ENCODE measurements at regions not wholly inside any gene's neighbourhood (a gene's known extent, or its start where the extent isn't known, plus 50 kb on each side); places are given as distances from the start of the nearest gene placed in this dataset.

- Histone ChIP-seq H3K4me1 (no peaks in the 10 kb centered on the region), H3K79me2 (ENCODE audit: low read depth) (no peaks in the 10 kb centered on the region), H3F3A (ENCODE audit: low read depth) (no peaks in the 10 kb centered on the region), H3K4me3 (no peak overlapping the region), H3K4me2 (no peak overlapping the region), H3K36me3 (no peaks in the 10 kb centered on the region), H3K9ac (no peak overlapping the region), H3K27me3 (no peaks in the 10 kb centered on the region), H2AFZ (replicated peaks) (no peak overlapping the region), H3K9me3 (ENCODE audit: low read depth) (peaks cover 11% of the 10 kb centered on the region), H4K20me1 (ENCODE audit: low read depth) (no peaks in the 10 kb centered on the region), H3K27ac (no peak overlapping the region)
- Mint-ChIP-seq H3K27me3 (ENCODE audit: insufficient read depth, low read depth) (peaks cover 14% of the 10 kb centered on the region), H3K36me3 (no peaks in the 10 kb centered on the region), H3K4me1 (no peaks in the 10 kb centered on the region), H3K4me3 (no peak overlapping the region), H3K27ac (no peak overlapping the region), H3K9me3 (peaks cover 25% of the 10 kb centered on the region)
- TF ChIP-seq EZH2phosphoT487 (IDR thresholded peaks at IDR 0.05), result no peak
- TF ChIP-seq CTCF (IDR thresholded peaks at IDR 0.05), result no peak
- no peak for TF ChIP-seq EZH2 (IDR thresholded peaks at IDR 0.05)
- DNase-seq (ENCODE audit: low spot score), result no peak
These were observed 79.4 kb upstream of the PRR23E start for GRCh38 chr3:127113571-127113891.

GRCh38 chr3:127114337-127115070, 78.4 kb upstream of the PRR23E start:
- Histone ChIP-seq H3K27ac (no peak overlapping the region), H3K4me2 (no peak overlapping the region), H3K9ac (no peak overlapping the region), H2AFZ (replicated peaks) (no peak overlapping the region), H3K27me3 (no peaks in the 10 kb centered on the region), H4K20me1 (ENCODE audit: low read depth) (no peaks in the 10 kb centered on the region), H3K36me3 (no peaks in the 10 kb centered on the region), H3F3A (ENCODE audit: low read depth) (no peaks in the 10 kb centered on the region), H3K9me3 (ENCODE audit: low read depth) (peaks cover 11% of the 10 kb centered on the region), H3K79me2 (ENCODE audit: low read depth) (no peaks in the 10 kb centered on the region), H3K4me1 (no peaks in the 10 kb centered on the region), H3K4me3 (no peak overlapping the region)
- TF ChIP-seq CTCF (IDR thresholded peaks at IDR 0.05), result no peak
- no peak for TF ChIP-seq EZH2phosphoT487 (IDR thresholded peaks at IDR 0.05)
- TF ChIP-seq EZH2 (IDR thresholded peaks at IDR 0.05), result no peak
- no peaks in the 10 kb centered on the region for H3K4me1 Mint-ChIP-seq
- H3K27me3 Mint-ChIP-seq (ENCODE audit: insufficient read depth, low read depth), result peaks cover 14% of the 10 kb centered on the region
- no peak overlapping the region for H3K4me3 Mint-ChIP-seq
- peaks cover 25% of the 10 kb centered on the region for H3K9me3 Mint-ChIP-seq
- H3K36me3 Mint-ChIP-seq, result no peaks in the 10 kb centered on the region
- no peak overlapping the region for H3K27ac Mint-ChIP-seq
- no peak for DNase-seq (ENCODE audit: low spot score)

GRCh38 chr3:127115691-127116351, 77.1 kb upstream of the PRR23E start:
- H3F3A ChIP-seq (ENCODE audit: low read depth), result no peaks in the 10 kb centered on the region
- Mint-ChIP-seq H3K9me3 (peaks cover 22% of the 10 kb centered on the region), H3K4me1 (no peaks in the 10 kb centered on the region), H3K4me3 (no peak overlapping the region), H3K27ac (no peak overlapping the region), H3K27me3 (ENCODE audit: insufficient read depth, low read depth) (peaks cover 14% of the 10 kb centered on the region), H3K36me3 (no peaks in the 10 kb centered on the region)
- H3K27ac ChIP-seq, result no peak overlapping the region
- H3K27me3 ChIP-seq, result no peaks in the 10 kb centered on the region
- no peak overlapping the region for H2AFZ ChIP-seq (replicated peaks)
- H4K20me1 ChIP-seq (ENCODE audit: low read depth), result no peaks in the 10 kb centered on the region
- H3K36me3 ChIP-seq, result no peaks in the 10 kb centered on the region
- H3K4me3 ChIP-seq, result no peak overlapping the region
- no peak overlapping the region for H3K4me2 ChIP-seq
- no peak overlapping the region for H3K9ac ChIP-seq
- no peaks in the 10 kb centered on the region for H3K79me2 ChIP-seq (ENCODE audit: low read depth)
- no peak for DNase-seq (ENCODE audit: low spot score)
- H3K4me1 ChIP-seq, result no peaks in the 10 kb centered on the region
- TF ChIP-seq EZH2phosphoT487 (IDR thresholded peaks at IDR 0.05) (no peak), CTCF (IDR thresholded peaks at IDR 0.05) (no peak), EZH2 (IDR thresholded peaks at IDR 0.05) (no peak)
- H3K9me3 ChIP-seq (ENCODE audit: low read depth), result peaks cover 11% of the 10 kb centered on the region
